Stimulated activated naive B cell treated with anti-CD40 and anti-IgM and Interleukin-4, amounts not matched to agents 10 μg/mL and 1 μg/mL and 100 μg/mL, for 72 hours (primary cell): ENCODE measurements at regions not wholly inside any gene's neighbourhood (a gene's known extent, or its start where the extent isn't known, plus 50 kb on each side); places are given as distances from the start of the nearest gene placed in this dataset.

Source experiments
- ATAC-seq, 2 donors: fragments of 150-1000 bp; cut with Tn5 transposase; replicated peaks; 2 replicates each; pipeline ENCODE4 v1.10.0; 2021; ENCODE audit warnings: moderate library complexity in 1 of 2
- DNase-seq: peaks from one replicate; pipeline ENCODE4 v3.0.0; 2021
- H3K27ac Mint-ChIP-seq: one replicate; pipeline ENCODE4 v1.8.0; 2022; ENCODE audit warnings: mild to moderate bottlenecking, mixed read lengths
- H3K27me3 Mint-ChIP-seq, 2 donors: one replicate each; pipeline ENCODE4 v1.8.0; 2022; ENCODE audit warnings: mixed read lengths in 2 of 2
- H3K36me3 Mint-ChIP-seq, 2 donors: one replicate each; pipeline ENCODE4 v1.8.0; 2022; ENCODE audit warnings: mixed read lengths in 2 of 2, mild to moderate bottlenecking in 1 of 2
- H3K4me1 Mint-ChIP-seq, 2 donors: one replicate each; pipeline ENCODE4 v1.8.0; 2022; ENCODE audit warnings: mixed read lengths in 2 of 2, mild to moderate bottlenecking in 1 of 2
- H3K4me3 Mint-ChIP-seq, 2 donors: one replicate each; pipeline ENCODE4 v1.8.0; 2022; ENCODE audit warnings: mild to moderate bottlenecking in 2 of 2, mixed read lengths in 2 of 2, moderate library complexity in 1 of 2
- H3K9me3 Mint-ChIP-seq, 2 donors: one replicate each; pipeline ENCODE4 v1.8.0; 2022; ENCODE audit warnings: mixed read lengths in 2 of 2, mild to moderate bottlenecking in 1 of 2

DNA sequence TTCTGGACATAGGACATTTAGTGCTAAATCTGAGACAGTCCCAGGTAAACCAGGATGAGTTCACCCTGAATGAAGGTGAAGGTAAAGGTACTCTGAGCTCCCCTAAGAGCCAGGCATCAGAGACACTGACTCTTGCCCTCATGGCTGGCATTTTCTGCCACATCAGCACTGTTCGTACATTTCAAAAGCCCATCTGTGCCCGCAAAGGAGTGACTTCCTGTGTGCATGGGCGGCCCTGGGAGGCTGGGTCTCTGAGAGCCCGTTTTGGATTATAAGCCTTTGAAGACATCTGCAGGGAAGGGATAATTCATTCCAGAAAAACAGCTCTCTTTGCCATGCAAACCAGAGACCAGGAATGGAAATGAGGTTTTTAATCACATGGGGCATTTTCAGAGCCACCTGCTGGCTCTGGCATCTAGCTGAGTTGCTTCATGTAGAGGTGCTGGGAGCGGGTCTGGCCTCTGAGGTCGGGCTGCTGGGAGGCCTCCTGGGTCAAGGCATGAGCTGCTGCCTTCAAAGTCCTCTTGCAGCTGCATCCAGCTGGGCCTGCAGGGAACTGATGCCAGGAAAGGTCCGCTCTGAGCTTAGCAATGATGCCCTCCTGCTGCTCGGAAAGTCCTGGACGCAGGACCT lies 348.3 kb downstream of the DHX35 start:
- no peaks in the 10 kb centered on the region for H3K36me3 Mint-ChIP-seq
- ATAC-seq (no peak), DNase-seq (no peak)
- peaks cover 0 to 13% of the 10 kb centered on the region in 2 donors for H3K27me3 Mint-ChIP-seq
- H3K4me1 Mint-ChIP-seq = peaks cover 6 to 9% of the 10 kb centered on the region in 2 donors
- no peak overlapping the region for H3K27ac Mint-ChIP-seq
- peaks cover 4 to 6% of the 10 kb centered on the region in 2 donors for H3K9me3 Mint-ChIP-seq
- no peak overlapping the region for H3K4me3 Mint-ChIP-seq

DNA sequence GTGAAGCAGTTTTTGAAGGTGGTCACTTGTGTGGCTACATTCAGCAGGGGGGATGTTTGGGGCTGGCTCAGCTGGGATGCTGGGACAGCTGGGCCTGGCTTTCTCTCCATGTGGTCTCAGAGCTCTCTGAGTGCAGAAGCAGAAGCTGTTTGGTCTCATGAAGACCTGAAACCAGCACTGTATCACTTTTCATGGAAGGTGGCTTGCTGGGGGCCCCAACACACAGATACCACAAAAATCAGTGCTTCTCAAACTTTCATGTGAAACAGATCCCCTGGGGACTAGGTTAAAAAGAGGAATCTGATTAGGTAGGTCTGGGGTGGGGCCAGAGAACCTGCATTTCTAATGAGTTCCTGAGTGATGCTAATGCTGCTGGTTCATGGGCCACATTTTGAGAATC lies 347.3 kb downstream of the DHX35 start:
- Mint-ChIP-seq H3K27me3 (peaks cover 0 to 13% of the 10 kb centered on the region in 2 donors), H3K9me3 (peaks cover 4 to 6% of the 10 kb centered on the region in 2 donors), H3K27ac (no peak overlapping the region), H3K36me3 (no peaks in the 10 kb centered on the region), H3K4me3 (no peak overlapping the region), H3K4me1 (peaks cover 6 to 9% of the 10 kb centered on the region in 2 donors)
- ATAC-seq = peak; percentile 49 to 65
- no peak for DNase-seq

DNA sequence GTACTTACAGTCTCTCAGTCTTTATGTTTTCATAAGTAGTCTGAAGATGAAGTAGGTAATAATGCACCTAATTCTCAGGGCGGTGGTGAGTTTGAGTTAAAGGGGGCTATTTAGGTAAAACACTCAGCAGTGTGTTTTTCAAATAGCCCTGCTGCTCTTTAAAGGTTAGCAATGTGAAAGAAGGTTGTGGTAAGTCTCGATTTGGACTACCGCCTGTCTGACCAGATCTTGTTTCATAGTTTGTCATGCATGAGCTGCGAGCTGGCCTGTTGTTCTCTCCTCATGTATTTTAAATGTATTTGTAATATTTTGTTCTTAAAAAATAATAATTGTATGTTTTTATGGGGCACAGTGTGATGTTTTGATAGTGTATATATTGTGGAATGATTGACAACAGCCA lies 340.2 kb downstream of the DHX35 start:
- Mint-ChIP-seq H3K27ac (no peak overlapping the region), H3K9me3 (no peaks in the 10 kb centered on the region), H3K4me1 (no peaks in the 10 kb centered on the region), H3K36me3 (no peaks in the 10 kb centered on the region), H3K27me3 (peaks cover 4 to 15% of the 10 kb centered on the region in 2 donors), H3K4me3 (no peak overlapping the region)
- no peak for DNase-seq
- ATAC-seq = peak; percentile 36 to 44

DNA sequence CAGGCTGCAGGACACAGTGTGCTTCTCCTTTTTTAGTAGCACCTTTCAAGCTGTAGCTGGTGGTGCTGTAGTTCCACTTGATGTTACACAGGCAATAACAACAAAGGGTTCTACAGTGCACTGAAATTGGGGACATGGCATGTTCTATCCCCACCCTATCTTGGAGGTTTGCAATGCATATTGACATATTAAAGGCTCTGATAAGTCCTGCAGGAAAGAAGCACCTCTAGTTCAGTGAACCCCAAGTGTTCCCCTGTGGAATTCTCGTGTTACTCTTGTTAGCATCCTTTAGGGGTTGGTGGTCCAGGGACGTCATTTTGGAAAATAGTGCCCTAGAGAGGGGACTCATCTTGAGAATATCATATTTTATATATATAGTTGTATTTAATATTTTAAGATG lies 337.6 kb downstream of the DHX35 start:
- Mint-ChIP-seq H3K4me1 (no peaks in the 10 kb centered on the region), H3K9me3 (no peaks in the 10 kb centered on the region), H3K27me3 (peaks cover 9 to 22% of the 10 kb centered on the region in 2 donors), H3K36me3 (no peaks in the 10 kb centered on the region), H3K4me3 (no peak overlapping the region), H3K27ac (no peak overlapping the region)
- DNase-seq (no peak), ATAC-seq (no peak)

DNA sequence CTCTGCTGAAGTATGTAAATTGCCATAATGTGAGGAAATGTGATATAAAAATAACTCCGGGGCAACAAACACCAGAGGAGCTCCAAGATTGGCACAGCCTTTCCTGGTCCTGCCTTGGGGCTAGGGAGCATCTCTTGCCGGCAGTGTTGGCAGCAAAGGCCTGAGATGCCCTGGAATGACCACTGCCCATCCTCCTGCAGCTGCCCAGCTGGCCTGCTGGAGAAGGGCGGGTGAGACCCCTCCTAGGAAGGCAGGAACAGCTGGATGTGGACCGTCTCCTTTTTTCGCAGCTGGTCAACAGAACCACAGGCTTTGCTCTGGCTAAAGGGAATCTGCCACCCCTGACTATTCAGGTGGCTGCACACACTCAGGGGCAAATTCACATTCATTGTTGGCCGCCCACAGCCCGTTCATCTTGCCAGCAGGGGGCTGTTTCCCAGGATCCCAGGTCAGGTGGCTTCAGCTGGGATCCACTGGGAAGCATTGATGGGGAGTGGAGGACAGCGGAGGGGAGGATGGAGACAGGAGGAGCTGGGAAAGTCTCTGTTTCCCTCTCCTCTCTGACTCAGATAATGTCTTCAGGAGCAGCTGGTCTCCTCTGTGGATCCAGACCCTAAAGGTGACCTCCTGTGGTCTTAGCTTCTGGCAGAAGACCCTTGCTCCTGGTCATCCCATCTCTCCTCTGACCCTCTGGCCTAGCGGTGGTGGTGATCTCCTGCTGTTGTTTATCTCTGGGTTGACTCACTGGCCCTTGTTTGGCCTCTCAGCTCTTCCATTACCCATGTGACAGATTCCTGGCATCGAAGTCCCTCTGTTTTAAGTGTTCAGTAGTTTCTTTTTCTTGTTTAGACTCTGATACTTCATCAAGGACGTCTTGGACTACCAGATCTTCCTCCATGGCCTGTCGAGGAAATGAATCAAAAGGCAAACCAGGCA lies 336.7 kb downstream of the DHX35 start:
- Mint-ChIP-seq H3K27me3 (peaks cover 13 to 23% of the 10 kb centered on the region in 2 donors), H3K27ac (no peak overlapping the region), H3K4me3 (no peak overlapping the region), H3K9me3 (no peaks in the 10 kb centered on the region), H3K36me3 (no peaks in the 10 kb centered on the region), H3K4me1 (no peaks in the 10 kb centered on the region)
- ATAC-seq (no peak), DNase-seq (no peak)

DNA sequence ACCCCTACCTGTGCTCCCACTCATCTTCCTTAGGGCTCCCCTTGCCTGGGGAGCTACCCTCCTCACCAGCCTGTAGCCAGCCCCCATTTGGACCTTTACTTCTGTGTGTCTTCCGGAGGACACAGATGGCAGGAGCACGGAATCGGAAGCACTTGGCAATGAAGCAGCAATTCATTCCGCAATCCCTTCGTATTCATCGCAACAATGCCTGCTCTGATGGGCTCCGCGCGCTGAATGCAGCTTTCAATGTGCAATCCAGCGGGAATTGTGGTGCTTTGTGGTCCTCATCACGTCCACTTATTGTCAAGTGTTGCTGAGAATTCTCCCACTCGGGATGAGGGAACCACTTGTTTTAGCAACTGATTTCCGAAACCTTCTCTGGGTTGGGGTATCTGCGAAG lies 336.0 kb downstream of the DHX35 start:
- Mint-ChIP-seq H3K27me3 (peaks cover 13 to 25% of the 10 kb centered on the region in 2 donors), H3K27ac (no peak overlapping the region), H3K4me1 (no peaks in the 10 kb centered on the region), H3K4me3 (no peak overlapping the region), H3K9me3 (no peaks in the 10 kb centered on the region), H3K36me3 (no peaks in the 10 kb centered on the region)
- DNase-seq (no peak), ATAC-seq (no peak)

DNA sequence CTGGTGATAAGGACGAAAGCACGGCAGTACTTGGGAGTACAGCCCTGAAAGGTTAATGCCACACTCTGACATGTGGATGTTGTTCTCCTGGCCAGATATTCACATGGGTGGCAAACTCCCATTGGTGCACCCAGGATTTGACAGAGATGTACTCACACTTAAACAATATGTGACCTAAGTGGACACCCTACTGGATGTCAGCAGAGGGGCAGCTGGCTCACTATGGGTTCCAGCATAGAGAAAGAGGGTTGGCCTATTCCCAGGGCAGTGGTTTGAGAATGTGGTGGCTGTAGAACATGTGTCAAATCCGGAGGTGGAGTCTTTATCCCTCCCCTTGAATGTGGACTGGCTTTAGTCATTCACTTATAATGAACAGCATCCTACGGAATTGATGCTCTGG lies 333.2 kb downstream of the DHX35 start:
- no peak overlapping the region for H3K27ac Mint-ChIP-seq
- DNase-seq (no peak), ATAC-seq (no peak)
- H3K9me3 Mint-ChIP-seq = no peaks in the 10 kb centered on the region
- no peaks in the 10 kb centered on the region for H3K36me3 Mint-ChIP-seq
- no peak overlapping the region for H3K4me3 Mint-ChIP-seq
- no peaks in the 10 kb centered on the region for H3K4me1 Mint-ChIP-seq
- peaks cover 17 to 22% of the 10 kb centered on the region in 2 donors for H3K27me3 Mint-ChIP-seq

DNA sequence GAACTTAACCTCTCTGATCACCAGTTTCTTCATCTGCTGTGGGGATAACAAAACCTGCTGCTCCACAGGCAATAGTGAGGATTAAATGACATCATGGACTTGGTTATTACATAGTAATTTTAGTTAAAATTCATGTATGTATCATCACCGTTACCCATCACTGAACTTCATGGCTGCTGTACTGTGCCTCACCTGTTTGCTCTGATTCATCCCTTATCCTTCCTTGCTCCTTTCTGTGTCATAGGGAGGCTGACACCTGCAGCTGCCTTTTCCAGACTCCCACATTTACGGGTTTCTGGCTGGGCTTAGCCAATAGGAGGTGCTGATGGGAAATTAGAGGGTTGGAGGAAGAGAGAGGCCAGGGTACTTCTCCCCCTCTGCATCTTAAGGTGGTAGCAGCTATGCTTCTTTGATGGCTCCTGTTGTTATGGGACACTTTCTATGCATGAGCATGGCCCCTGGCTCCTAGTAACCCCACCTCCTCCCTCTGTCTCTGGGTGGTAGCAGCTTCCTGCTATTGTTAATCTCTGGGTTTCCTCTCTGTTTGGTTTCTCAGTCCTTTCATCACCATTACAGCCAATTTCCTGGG lies 332.1 kb downstream of the DHX35 start:
- Mint-ChIP-seq H3K27me3 (peaks cover 20 to 22% of the 10 kb centered on the region in 2 donors), H3K27ac (no peak overlapping the region), H3K4me1 (no peaks in the 10 kb centered on the region), H3K4me3 (no peak overlapping the region), H3K9me3 (no peaks in the 10 kb centered on the region), H3K36me3 (no peaks in the 10 kb centered on the region)
- DNase-seq (no peak), ATAC-seq (no peak)

DNA sequence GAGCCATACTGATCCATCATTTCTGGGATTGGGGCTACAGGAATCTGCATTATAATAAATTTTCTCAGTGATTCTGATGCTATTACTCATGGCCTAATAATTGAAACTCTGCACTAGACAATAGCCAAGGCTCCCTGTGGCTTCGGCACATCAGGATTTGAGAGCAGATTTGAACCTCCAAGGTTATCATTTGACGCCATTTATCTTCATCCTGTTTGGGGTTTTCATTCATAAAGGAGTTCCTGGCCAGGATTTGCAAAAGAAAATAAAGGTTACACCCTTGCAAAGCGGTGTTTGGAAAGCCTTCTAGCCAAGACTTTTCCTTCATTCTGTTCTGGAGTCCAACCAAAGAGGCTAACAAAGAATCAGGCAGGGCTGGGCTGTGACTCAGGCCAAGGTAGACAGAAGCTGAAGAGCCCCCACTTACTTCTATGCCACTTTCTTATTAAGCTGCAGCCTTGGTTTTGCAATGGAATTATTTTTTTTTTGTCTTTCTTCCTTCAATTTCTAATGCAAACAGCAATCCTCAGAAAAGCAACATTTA lies 330.1 kb downstream of the DHX35 start:
- H3K4me1 Mint-ChIP-seq = no peaks in the 10 kb centered on the region
- no peaks in the 10 kb centered on the region for H3K36me3 Mint-ChIP-seq
- H3K27me3 Mint-ChIP-seq = peaks cover 14 to 18% of the 10 kb centered on the region in 2 donors
- no peak for DNase-seq
- peaks cover 4 to 7% of the 10 kb centered on the region in 2 donors for H3K9me3 Mint-ChIP-seq
- no peak overlapping the region for H3K27ac Mint-ChIP-seq
- ATAC-seq = no peak
- H3K4me3 Mint-ChIP-seq = no peak overlapping the region

DNA sequence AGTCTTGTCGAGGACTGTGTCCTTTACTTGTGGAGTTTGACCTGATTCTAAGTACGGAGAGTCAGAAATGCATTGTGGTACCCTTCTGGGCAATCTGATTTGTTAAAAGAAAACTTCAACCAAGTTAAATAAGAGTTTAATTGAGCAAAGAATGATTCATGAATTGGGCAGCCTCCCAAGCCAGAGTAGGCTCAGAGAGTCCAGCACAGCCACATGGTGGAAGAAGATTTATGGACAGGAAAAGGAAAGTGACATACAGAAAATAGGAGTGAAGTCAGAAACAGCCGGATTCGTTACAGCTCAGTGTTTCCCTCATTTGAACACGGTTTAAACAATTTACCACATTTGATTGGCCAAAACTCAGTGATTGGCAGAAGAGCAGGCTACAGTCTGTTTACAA lies 329.2 kb downstream of the DHX35 start:
- H3K27ac Mint-ChIP-seq = no peak overlapping the region

DNA sequence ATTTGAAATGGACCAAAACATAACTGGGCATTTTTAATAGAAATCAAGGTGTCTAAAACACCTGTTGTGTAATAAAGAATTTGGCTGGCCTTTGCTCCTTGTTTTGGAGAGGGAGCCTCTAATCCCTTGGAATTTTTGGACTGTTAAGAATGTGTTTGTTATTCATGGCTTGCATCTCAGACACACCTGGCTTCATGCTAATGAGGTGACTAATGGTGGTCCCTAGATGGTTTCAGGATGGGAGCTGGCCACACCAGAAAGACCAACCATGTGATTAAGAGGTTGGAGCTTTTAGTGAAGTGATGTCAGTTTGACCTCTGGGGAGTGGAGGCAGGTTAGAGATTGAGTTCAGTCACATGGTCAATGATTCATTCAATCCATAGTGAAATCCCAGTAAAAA lies 328.4 kb downstream of the DHX35 start:
- no peaks in the 10 kb centered on the region for H3K4me1 Mint-ChIP-seq
- H3K36me3 Mint-ChIP-seq = no peaks in the 10 kb centered on the region
- peaks cover 4 to 7% of the 10 kb centered on the region in 2 donors for H3K9me3 Mint-ChIP-seq
- no peak overlapping the region for H3K4me3 Mint-ChIP-seq
- H3K27ac Mint-ChIP-seq = no peak overlapping the region
- H3K27me3 Mint-ChIP-seq = peaks cover 14 to 18% of the 10 kb centered on the region in 2 donors
- ATAC-seq (no peak), DNase-seq (no peak)

More for the DNA sequence above, 329.2 kb downstream of the DHX35 start:
- no peak for DNase-seq
- Mint-ChIP-seq H3K27me3 (peaks cover 14 to 18% of the 10 kb centered on the region in 2 donors), H3K4me1 (no peaks in the 10 kb centered on the region), H3K9me3 (peaks cover 4 to 7% of the 10 kb centered on the region in 2 donors), H3K36me3 (no peaks in the 10 kb centered on the region), H3K4me3 (no peak overlapping the region)
- ATAC-seq = no peak

DNA sequence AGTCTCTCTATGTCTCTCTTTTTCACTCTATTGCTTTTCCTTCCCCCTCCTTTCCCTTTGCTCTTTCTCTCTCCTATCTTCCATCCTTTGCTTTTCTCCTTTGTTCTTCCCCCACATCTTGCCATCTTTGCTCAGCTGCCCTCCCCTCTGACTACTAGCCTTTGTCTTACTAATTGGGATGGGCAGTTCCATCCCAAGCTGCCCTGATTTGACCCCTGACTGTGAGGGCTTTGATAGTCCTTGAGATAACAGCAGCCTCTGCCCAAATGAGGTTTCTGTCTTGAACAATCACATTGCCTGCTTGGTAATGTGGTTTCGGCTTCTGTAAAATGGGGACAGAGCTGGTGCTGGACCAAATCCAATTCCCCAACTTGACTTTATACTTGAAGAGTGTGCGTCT lies 327.7 kb downstream of the DHX35 start:
- Mint-ChIP-seq H3K9me3 (peaks cover 4 to 7% of the 10 kb centered on the region in 2 donors), H3K4me1 (no peaks in the 10 kb centered on the region), H3K27me3 (peaks cover 8 to 13% of the 10 kb centered on the region in 2 donors), H3K36me3 (no peaks in the 10 kb centered on the region), H3K27ac (peak overlapping the region; percentile 32), H3K4me3 (no peak overlapping the region)
- no peak for DNase-seq
- ATAC-seq = no peak

DNA sequence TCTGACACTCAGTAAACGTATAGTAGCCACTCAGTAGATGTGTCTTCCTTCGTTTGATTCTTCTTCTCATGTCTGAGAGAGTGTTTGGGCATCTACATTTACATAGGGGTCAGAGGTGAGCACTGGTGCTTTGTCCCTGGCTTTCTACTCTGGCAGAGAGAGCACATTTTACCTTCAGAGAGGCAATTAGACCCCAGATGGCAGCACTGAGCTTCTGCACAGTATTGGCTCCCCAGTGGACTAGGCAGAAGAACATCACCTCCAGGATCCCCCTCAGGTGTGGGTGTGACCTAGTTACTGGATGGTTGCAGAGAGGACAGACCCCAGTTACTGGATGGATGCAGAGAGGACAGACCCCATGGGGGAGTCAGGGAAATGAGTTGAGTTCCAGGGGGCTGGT lies 327.2 kb downstream of the DHX35 start:
- H3K9me3 Mint-ChIP-seq = peaks cover 4 to 7% of the 10 kb centered on the region in 2 donors
- no peak overlapping the region for H3K27ac Mint-ChIP-seq
- H3K4me1 Mint-ChIP-seq = no peaks in the 10 kb centered on the region
- DNase-seq (no peak), ATAC-seq (peak; percentile 62 to 65)
- H3K36me3 Mint-ChIP-seq = no peaks in the 10 kb centered on the region
- H3K4me3 Mint-ChIP-seq = no peak overlapping the region
- H3K27me3 Mint-ChIP-seq = peaks cover 6 to 9% of the 10 kb centered on the region in 2 donors

DNA sequence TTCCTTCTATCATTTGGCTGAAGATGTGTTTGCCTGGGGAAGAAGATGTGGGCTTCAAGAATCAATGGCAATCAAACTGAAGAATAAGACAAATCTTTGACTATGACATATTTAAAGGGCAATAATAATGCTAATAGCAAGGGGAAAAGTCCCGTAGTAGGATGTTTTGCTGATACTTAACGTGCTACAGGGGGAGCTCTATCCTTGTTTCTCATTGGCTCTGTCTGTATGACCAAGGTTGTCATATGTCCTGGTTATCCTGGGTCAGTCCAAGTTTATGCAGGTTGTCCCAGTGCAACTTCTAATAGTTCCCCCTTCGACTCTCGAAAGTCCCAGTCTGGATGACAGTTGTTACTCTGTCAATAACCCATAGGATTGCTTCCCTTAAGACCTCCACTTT lies 321.3 kb downstream of the DHX35 start:
- Mint-ChIP-seq H3K27me3 (peaks cover 16 to 20% of the 10 kb centered on the region in 2 donors), H3K4me3 (no peak overlapping the region), H3K27ac (no peak overlapping the region), H3K9me3 (peaks cover 4 to 7% of the 10 kb centered on the region in 2 donors), H3K4me1 (no peaks in the 10 kb centered on the region), H3K36me3 (no peaks in the 10 kb centered on the region)
- no peak for ATAC-seq
- no peak for DNase-seq
